Activated naive CD4-positive, alpha-beta T cell treated with anti-CD3 and anti-CD28 coated beads, Interleukin-2, amount 50 U/mL, for 72 hours (primary cell): ENCODE measurements at regions not wholly inside any gene's neighbourhood (a gene's known extent, or its start where the extent isn't known, plus 50 kb on each side); places are given as distances from the start of the nearest gene placed in this dataset.

Experiments used
- ATAC-seq, 2 donors: fragments of 150-1000 bp; cut with Tn5 transposase; 2 replicates each; pipeline ENCODE4 v1.10.0; 2021; ENCODE audit warnings: mild to moderate bottlenecking in 2 of 2, moderate library complexity in 2 of 2
- DNase-seq, 2 donors: peaks; one replicate each; pipeline ENCODE4 v3.0.0; 2021 to 2022; ENCODE audit warnings: low spot score in 2 of 2
- H3K27ac Mint-ChIP-seq, 2 donors: one replicate each; pipeline ENCODE4 v1.8.0; 2022; ENCODE audit warnings: mild to moderate bottlenecking in 2 of 2, mixed read lengths in 2 of 2
- H3K36me3 Mint-ChIP-seq, 2 donors: one replicate each; pipeline ENCODE4 v1.8.0; 2022; ENCODE audit warnings: mixed read lengths in 2 of 2
- H3K9me3 Mint-ChIP-seq, 2 donors: one replicate each; pipeline ENCODE4 v1.8.0; 2022; ENCODE audit warnings: mixed read lengths in 2 of 2

- DNase-seq (no peak), ATAC-seq (no peak)
- Mint-ChIP-seq H3K36me3 (no peaks in the 10 kb centered on the region), H3K9me3 (no peaks in the 10 kb centered on the region), H3K27ac (no peak overlapping the region)
These were observed 52.2 kb upstream of the SPACA1 start for GRCh38 chr6:87995461-87995860.

- DNase-seq (no peak), ATAC-seq (no peak)
- Mint-ChIP-seq H3K9me3 (no peaks in the 10 kb centered on the region), H3K27ac (no peak overlapping the region), H3K36me3 (no peaks in the 10 kb centered on the region)
These were observed 54.3 kb upstream of the SPACA1 start for GRCh38 chr6:87993356-87993755.

GRCh38 chr6:87990871-87991270 lies 56.8 kb upstream of the SPACA1 start:
- ATAC-seq (no peak), DNase-seq (no peak)
- H3K27ac Mint-ChIP-seq: no peak overlapping the region
- H3K36me3 Mint-ChIP-seq: no peaks in the 10 kb centered on the region
- no peaks in the 10 kb centered on the region for H3K9me3 Mint-ChIP-seq

GRCh38 chr6:87982134-87982533 lies 65.5 kb upstream of the SPACA1 start:
- Mint-ChIP-seq H3K36me3 (no peaks in the 10 kb centered on the region), H3K27ac (no peak overlapping the region), H3K9me3 (no peaks in the 10 kb centered on the region)
- no peak for DNase-seq
- no peak for ATAC-seq

- no peaks in the 10 kb centered on the region for H3K36me3 Mint-ChIP-seq
- ATAC-seq (no peak), DNase-seq (no peak)
- no peaks in the 10 kb centered on the region for H3K9me3 Mint-ChIP-seq
- H3K27ac Mint-ChIP-seq: no peak overlapping the region
These were observed 67.9 kb upstream of the SPACA1 start for GRCh38 chr6:87979737-87980136.

- ATAC-seq (no peak), DNase-seq (no peak)
- peaks cover 0 to 5% of the 10 kb centered on the region in 2 donors for H3K36me3 Mint-ChIP-seq
- peaks cover 6 to 7% of the 10 kb centered on the region in 2 donors for H3K9me3 Mint-ChIP-seq
- H3K27ac Mint-ChIP-seq: no peak overlapping the region
These were observed 71.0 kb upstream of the SPACA1 start for GRCh38 chr6:87976616-87977015.

GRCh38 chr6:87975561-87975960 lies 72.1 kb upstream of the SPACA1 start:
- no peak overlapping the region for H3K27ac Mint-ChIP-seq
- DNase-seq: no peak
- ATAC-seq: no peak
- H3K36me3 Mint-ChIP-seq: peaks cover 0 to 5% of the 10 kb centered on the region in 2 donors
- H3K9me3 Mint-ChIP-seq: peaks cover 6 to 7% of the 10 kb centered on the region in 2 donors

GRCh38 chr6:87972279-87972678 lies 75.4 kb upstream of the SPACA1 start:
- DNase-seq (no peak), ATAC-seq (no peak)
- H3K36me3 Mint-ChIP-seq: peaks cover 0 to 5% of the 10 kb centered on the region in 2 donors
- H3K9me3 Mint-ChIP-seq: peaks cover 6 to 7% of the 10 kb centered on the region in 2 donors
- H3K27ac Mint-ChIP-seq: no peak overlapping the region

- H3K36me3 Mint-ChIP-seq: peaks cover 0 to 5% of the 10 kb centered on the region in 2 donors
- no peak overlapping the region for H3K27ac Mint-ChIP-seq
- H3K9me3 Mint-ChIP-seq: peaks cover 6 to 7% of the 10 kb centered on the region in 2 donors
- ATAC-seq: no peak
- no peak for DNase-seq
These were observed 75.9 kb upstream of the SPACA1 start for GRCh38 chr6:87971605-87972262.

GRCh38 chr6:87968435-87969278 lies 79.0 kb upstream of the SPACA1 start:
- Mint-ChIP-seq H3K27ac (no peak overlapping the region), H3K9me3 (peaks cover 4 to 7% of the 10 kb centered on the region in 2 donors), H3K36me3 (peaks cover 0 to 8% of the 10 kb centered on the region in 2 donors)
- DNase-seq (no peak), ATAC-seq (peak in 1 of 2 donors; percentile 37)

GRCh38 chr6:87965806-87966205 lies 81.8 kb upstream of the SPACA1 start:
- H3K9me3 Mint-ChIP-seq: peaks cover 0 to 3% of the 10 kb centered on the region in 2 donors
- peaks cover 0 to 5% of the 10 kb centered on the region in 2 donors for H3K36me3 Mint-ChIP-seq
- no peak overlapping the region for H3K27ac Mint-ChIP-seq
- DNase-seq (no peak), ATAC-seq (no peak)

- no peaks in the 10 kb centered on the region for H3K36me3 Mint-ChIP-seq
- ATAC-seq (no peak), DNase-seq (no peak)
- no peaks in the 10 kb centered on the region for H3K9me3 Mint-ChIP-seq
- no peak overlapping the region for H3K27ac Mint-ChIP-seq
These were observed 88.6 kb upstream of the SPACA1 start for GRCh38 chr6:87959083-87959482.

- DNase-seq (no peak), ATAC-seq (no peak)
- Mint-ChIP-seq H3K36me3 (no peaks in the 10 kb centered on the region), H3K9me3 (no peaks in the 10 kb centered on the region), H3K27ac (no peak overlapping the region)
These were observed 95.9 kb upstream of the SPACA1 start for GRCh38 chr6:87951751-87952150.

- Mint-ChIP-seq H3K36me3 (no peaks in the 10 kb centered on the region), H3K9me3 (no peaks in the 10 kb centered on the region), H3K27ac (no peak overlapping the region)
- ATAC-seq (no peak), DNase-seq (no peak)
These were observed 97.0 kb upstream of the SPACA1 start for GRCh38 chr6:87950614-87951013.

GRCh38 chr6:87949194-87949593 lies 98.4 kb upstream of the SPACA1 start:
- no peaks in the 10 kb centered on the region for H3K36me3 Mint-ChIP-seq
- H3K27ac Mint-ChIP-seq: no peak overlapping the region
- ATAC-seq (no peak), DNase-seq (no peak)
- H3K9me3 Mint-ChIP-seq: no peaks in the 10 kb centered on the region

GRCh38 chr6:87946669-87947068 lies 101.0 kb upstream of the SPACA1 start:
- Mint-ChIP-seq H3K36me3 (no peaks in the 10 kb centered on the region), H3K9me3 (no peaks in the 10 kb centered on the region), H3K27ac (no peak overlapping the region)
- DNase-seq (no peak), ATAC-seq (no peak)

- H3K36me3 Mint-ChIP-seq: no peaks in the 10 kb centered on the region
These were observed 101.7 kb upstream of the SPACA1 start for GRCh38 chr6:87945966-87946365.

GRCh38 chr6:87945181-87945580 lies 102.5 kb upstream of the SPACA1 start:
- DNase-seq: no peak
- ATAC-seq: no peak
- no peak overlapping the region for H3K27ac Mint-ChIP-seq
- no peaks in the 10 kb centered on the region for H3K36me3 Mint-ChIP-seq
- no peaks in the 10 kb centered on the region for H3K9me3 Mint-ChIP-seq

More at GRCh38 chr6:87945966-87946365, 101.7 kb upstream of the SPACA1 start:
- no peak for DNase-seq
- Mint-ChIP-seq H3K27ac (no peak overlapping the region), H3K9me3 (no peaks in the 10 kb centered on the region)
- no peak for ATAC-seq
